Esophagus muscularis mucosa (tissue), 3 donors: ENCODE measurements at regions not wholly inside any gene's neighbourhood (a gene's known extent, or its start where the extent isn't known, plus 50 kb on each side); places are given as distances from the start of the nearest gene placed in this dataset.

Source experiments
- POLR2A ChIP-seq: fragments of 450-650 bp; IDR thresholded peaks from one replicate; pipeline ENCODE4 v1.6.1; 2017; ENCODE audit warnings: antibody characterized with exemption, moderate library complexity, mild to moderate bottlenecking, low read depth
- POLR2AphosphoS5 ChIP-seq, 2 donors: sonication (generic); formaldehyde crosslinking; IDR thresholded peaks; one replicate each; pipeline ENCODE4 v1.6.1; 2017; ENCODE audit warnings: antibody characterized with exemption in 2 of 2
- TF ChIP-seq, protein P1 (sequence below), 3 experiments: fragments of 200-600 bp in 2 of 3; fragments of 450-650 bp in 1 of 3; sonication (generic) in 2 of 3; IDR thresholded peaks; one replicate each; pipeline ENCODE4 v1.5.1; 2017 to 2019; ENCODE audit warnings: antibody characterized with exemption in 3 of 3, mild to moderate bottlenecking in 2 of 3, moderate library complexity in 1 of 3

DNA sequence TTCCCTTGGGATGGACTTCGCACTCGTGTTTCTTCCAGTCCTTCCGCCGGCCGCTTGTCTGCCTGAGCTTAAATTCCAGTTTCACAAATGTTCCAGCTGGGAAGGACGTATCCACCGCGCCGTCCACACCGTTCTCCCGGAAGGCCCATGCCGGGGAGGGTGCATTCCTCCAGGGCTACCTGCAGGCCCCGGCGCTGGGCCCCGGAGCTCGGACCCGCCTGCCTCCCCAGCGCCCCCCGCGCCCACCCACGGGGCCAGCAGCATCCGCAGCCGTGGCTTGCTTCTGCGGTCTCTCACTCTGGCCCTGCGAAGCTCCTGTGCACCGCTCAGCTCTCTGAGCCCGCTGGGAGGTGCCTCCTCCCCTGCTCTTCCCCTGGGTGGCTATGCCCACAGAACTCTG, 2084.1 kb downstream of the TP53TG3F start:
- TF ChIP-seq POLR2AphosphoS5 (IDR thresholded peaks at IDR 0.05) (no peak), POLR2A (no peak)
- TF ChIP-seq, protein P1, sequence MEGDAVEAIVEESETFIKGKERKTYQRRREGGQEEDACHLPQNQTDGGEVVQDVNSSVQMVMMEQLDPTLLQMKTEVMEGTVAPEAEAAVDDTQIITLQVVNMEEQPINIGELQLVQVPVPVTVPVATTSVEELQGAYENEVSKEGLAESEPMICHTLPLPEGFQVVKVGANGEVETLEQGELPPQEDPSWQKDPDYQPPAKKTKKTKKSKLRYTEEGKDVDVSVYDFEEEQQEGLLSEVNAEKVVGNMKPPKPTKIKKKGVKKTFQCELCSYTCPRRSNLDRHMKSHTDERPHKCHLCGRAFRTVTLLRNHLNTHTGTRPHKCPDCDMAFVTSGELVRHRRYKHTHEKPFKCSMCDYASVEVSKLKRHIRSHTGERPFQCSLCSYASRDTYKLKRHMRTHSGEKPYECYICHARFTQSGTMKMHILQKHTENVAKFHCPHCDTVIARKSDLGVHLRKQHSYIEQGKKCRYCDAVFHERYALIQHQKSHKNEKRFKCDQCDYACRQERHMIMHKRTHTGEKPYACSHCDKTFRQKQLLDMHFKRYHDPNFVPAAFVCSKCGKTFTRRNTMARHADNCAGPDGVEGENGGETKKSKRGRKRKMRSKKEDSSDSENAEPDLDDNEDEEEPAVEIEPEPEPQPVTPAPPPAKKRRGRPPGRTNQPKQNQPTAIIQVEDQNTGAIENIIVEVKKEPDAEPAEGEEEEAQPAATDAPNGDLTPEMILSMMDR (IDR thresholded peaks at IDR 0.05) = no peak
